Stomach smooth muscle (tissue), 2 donors: ENCODE measurements at regions not wholly inside any gene's neighbourhood (a gene's known extent, or its start where the extent isn't known, plus 50 kb on each side); places are given as distances from the start of the nearest gene placed in this dataset.

Experiments
- H3K27ac ChIP-seq: one replicate; pipeline ENCODE4 v1.7.0; 2013; ENCODE audit warnings: mild to moderate bottlenecking, low read length, inconsistent platforms
- H3K27me3 ChIP-seq, 2 donors: one replicate each; pipeline ENCODE4 v1.7.0; 2013; ENCODE audit warnings: low read length in 2 of 2; ENCODE audit not compliant: insufficient read depth in 2 of 2, control insufficient read depth in 1 of 2
- H3K36me3 ChIP-seq, 2 donors: one replicate each; pipeline ENCODE4 v1.7.0; 2013; ENCODE audit warnings: low read length in 2 of 2; ENCODE audit not compliant: control insufficient read depth in 2 of 2, insufficient read depth in 2 of 2
- H3K4me1 ChIP-seq: one replicate; pipeline ENCODE4 v1.7.0; 2013; ENCODE audit warnings: low read length; ENCODE audit not compliant: control insufficient read depth, insufficient read depth
- H3K4me3 ChIP-seq, 2 donors: one replicate each; pipeline ENCODE4 v1.7.0; 2013; ENCODE audit warnings: low read length in 2 of 2
- H3K9ac ChIP-seq, 2 donors: one replicate each; pipeline ENCODE4 v1.7.0; 2013; ENCODE audit warnings: low read length in 2 of 2, mild to moderate bottlenecking in 1 of 2
- H3K9me3 ChIP-seq, 2 donors: one replicate each; pipeline ENCODE4 v1.7.0; 2013; ENCODE audit warnings: low read length in 2 of 2; ENCODE audit not compliant: control insufficient read depth in 2 of 2
- donor health status: healthy.
- donor health status: Pancreatic carcinoma.

DNA sequence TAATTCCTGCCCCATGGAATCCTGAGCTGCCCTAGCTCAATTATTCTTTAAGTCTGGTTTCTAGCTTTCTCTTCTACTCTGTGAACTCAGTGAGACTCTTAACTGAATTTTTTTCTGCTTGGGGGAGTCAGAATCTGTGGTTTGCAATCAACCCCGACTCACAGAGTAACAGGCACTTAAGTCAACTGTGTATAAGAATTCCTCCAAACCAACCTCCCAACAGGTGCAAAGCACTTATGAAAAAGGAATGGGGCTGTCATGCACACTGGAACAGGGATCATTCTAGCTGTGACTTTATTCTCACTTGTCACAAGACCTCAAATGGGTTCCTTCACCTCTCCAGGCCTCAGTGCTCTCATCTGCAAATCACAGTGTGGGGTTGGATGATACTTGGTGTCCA is 60.3 kb upstream of the SYT6 start:
- Histone ChIP-seq H3K9me3 (no peaks in the 10 kb centered on the region), H3K27me3 (peaks cover under 1 to 2% of the 10 kb centered on the region in 2 donors), H3K4me1 (peaks cover 5% of the 10 kb centered on the region), H3K36me3 (no peaks in the 10 kb centered on the region), H3K27ac (no peak overlapping the region), H3K4me3 (no peak overlapping the region), H3K9ac (no peak overlapping the region)

DNA sequence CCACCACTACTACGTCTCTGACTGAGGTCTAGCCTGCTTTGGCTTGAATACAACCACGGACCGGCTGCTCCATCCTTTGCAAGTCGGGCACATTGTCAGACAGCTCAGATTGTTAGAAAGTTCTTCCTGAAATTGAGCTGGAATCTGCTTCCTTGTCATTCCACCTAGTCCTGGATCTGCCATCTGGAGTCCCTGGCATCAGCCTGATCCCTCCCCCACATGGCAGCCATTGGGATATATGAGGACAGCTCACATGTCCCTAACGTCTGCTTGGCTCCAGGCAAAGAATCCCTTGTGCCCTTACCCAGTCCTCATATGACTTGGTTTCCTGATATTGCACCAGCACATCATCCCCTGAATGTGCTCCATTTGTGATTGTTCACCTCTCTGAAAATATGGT is 56.3 kb upstream of the SYT6 start:
- no peak overlapping the region for H3K27ac ChIP-seq
- no peaks in the 10 kb centered on the region for H3K4me1 ChIP-seq
- no peak overlapping the region for H3K9ac ChIP-seq
- H3K4me3 ChIP-seq = no peak overlapping the region
- H3K27me3 ChIP-seq = peaks cover 3 to 9% of the 10 kb centered on the region in 2 donors
- H3K36me3 ChIP-seq = no peaks in the 10 kb centered on the region
- H3K9me3 ChIP-seq = no peaks in the 10 kb centered on the region

DNA sequence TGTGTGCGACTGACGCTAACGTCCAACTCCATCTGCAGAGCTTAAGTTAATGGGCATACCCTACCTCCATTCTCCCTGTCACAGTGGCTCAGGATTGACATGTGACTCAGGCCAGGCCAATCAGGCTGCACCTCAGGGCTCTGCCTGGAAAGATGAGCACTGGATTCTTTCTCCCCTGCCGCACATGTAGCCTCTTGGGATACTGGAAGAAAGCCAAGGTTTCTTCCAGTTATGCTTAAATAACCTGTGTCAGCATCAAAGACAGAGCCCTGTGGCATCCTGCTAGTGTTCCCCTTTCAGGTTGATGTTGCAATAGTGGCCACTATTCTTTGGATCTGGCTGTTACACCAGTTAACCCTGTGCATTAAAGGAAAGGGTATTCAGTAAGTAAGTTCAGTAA is 55.0 kb upstream of the SYT6 start:
- H3K27ac ChIP-seq = no peak overlapping the region

DNA sequence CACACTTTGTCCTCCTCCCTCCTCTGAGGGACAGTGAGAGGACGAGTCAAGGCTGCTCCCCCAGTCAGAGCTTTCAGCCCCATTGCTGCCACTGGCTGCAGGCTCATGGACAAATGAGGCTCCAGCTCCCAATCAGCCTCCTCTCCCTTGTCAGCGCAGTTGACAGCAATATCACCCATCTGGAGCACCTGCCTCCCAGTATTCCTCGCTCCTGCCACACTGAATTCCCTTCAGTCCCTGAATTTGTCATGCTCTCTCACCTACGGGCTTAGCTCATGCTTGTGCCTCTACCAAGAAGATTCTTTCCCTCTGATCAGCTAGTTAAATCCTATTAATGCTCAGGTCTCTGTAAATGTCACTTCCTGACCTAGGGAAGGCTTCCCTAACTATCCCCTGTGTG is 54.4 kb upstream of the SYT6 start:
- no peaks in the 10 kb centered on the region for H3K4me1 ChIP-seq
- H3K9me3 ChIP-seq = no peaks in the 10 kb centered on the region
- H3K4me3 ChIP-seq = no peak overlapping the region
- no peak overlapping the region for H3K27ac ChIP-seq
- peaks cover 3 to 13% of the 10 kb centered on the region in 2 donors for H3K27me3 ChIP-seq
- no peak overlapping the region for H3K9ac ChIP-seq
- no peaks in the 10 kb centered on the region for H3K36me3 ChIP-seq

More for the DNA sequence above, 55.0 kb upstream of the SYT6 start:
- Histone ChIP-seq H3K9me3 (no peaks in the 10 kb centered on the region), H3K27me3 (peaks cover 3 to 9% of the 10 kb centered on the region in 2 donors), H3K4me1 (no peaks in the 10 kb centered on the region), H3K4me3 (no peak overlapping the region), H3K9ac (no peak overlapping the region), H3K36me3 (no peaks in the 10 kb centered on the region)

DNA sequence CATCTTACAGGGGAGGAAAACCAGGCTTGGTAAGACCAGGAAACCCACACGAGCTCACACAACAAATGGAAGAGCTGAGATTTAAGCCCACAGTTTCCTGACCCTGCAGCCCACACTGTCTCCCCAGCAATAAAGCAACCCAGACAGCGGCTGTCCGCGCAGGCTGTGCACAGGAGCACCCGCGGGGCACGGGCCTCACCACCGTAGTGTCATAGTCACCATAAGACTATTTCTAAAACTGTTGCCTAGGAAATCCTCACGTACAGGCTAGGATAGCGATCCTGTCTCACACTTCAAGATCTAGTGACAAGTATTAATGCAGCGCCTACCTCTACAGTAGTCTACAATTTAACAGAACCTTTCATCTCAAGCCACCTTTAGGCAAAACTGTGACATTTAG is 54.0 kb upstream of the SYT6 start:
- Histone ChIP-seq H3K27ac (no peak overlapping the region), H3K4me3 (no peak overlapping the region), H3K27me3 (peaks cover 3 to 13% of the 10 kb centered on the region in 2 donors), H3K9ac (no peak overlapping the region), H3K9me3 (no peaks in the 10 kb centered on the region), H3K36me3 (no peaks in the 10 kb centered on the region), H3K4me1 (no peaks in the 10 kb centered on the region)

DNA sequence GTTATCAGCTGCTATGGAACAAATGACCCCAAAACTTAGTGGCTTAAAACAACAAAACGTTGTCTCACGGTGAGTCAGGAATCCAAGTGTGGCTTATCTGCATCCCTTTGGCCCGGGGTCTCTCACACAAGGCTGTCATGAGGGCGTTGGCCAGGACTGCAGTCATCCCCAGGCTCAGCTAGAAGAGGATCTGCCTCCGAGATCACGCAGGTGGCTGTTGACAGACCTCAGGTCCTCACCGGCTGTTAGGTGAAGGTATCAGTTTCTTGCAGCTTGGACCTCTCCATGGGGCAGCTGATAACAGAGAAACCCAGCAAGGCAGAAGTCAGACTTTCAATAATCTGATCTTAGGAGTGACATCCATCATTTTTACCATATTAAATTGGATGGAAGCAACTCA is 52.7 kb upstream of the SYT6 start:
- no peaks in the 10 kb centered on the region for H3K9me3 ChIP-seq
- no peaks in the 10 kb centered on the region for H3K4me1 ChIP-seq
- H3K36me3 ChIP-seq = no peaks in the 10 kb centered on the region
- H3K27ac ChIP-seq = no peak overlapping the region
- H3K27me3 ChIP-seq = peaks cover 3 to 13% of the 10 kb centered on the region in 2 donors
- no peak overlapping the region for H3K4me3 ChIP-seq
- H3K9ac ChIP-seq = no peak overlapping the region

DNA sequence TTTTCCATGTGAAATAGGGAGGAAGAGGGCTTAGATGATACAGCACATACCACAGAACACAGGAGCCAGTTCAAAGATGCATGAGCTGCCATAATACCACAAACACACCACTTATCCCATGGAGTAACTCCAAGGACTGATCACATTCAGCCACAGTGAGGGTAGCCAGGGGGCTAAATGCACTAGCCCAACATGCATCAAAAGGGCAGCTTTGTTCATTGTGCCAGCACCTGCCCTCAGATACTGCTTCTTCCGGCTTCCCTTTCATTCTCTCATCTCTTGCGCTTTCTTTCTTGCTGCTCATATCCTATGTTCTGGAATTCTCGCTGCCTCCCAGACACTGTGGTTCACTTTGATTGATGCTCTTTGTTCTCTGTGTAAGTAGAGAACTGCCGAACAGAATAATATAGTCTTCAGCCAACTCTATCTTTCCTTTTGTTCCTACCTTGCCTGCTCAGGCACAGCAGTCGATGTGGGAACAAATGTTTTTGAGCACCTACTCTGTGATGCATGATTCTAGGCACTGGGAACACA is 50.0 kb upstream of the SYT6 start:
- Histone ChIP-seq H3K36me3 (no peaks in the 10 kb centered on the region), H3K4me1 (no peaks in the 10 kb centered on the region), H3K9me3 (no peaks in the 10 kb centered on the region), H3K27me3 (peaks cover 0 to 14% of the 10 kb centered on the region in 2 donors), H3K4me3 (no peak overlapping the region), H3K27ac (no peak overlapping the region), H3K9ac (no peak overlapping the region)
